GM20000 (cell line): ENCODE measurements at regions not wholly inside any gene's neighbourhood (a gene's known extent, or its start where the extent isn't known, plus 50 kb on each side); places are given as distances from the start of the nearest gene placed in this dataset.
"Not testable (repeated sequence)": the region's sequence is repeated elsewhere in the genome, so short reads cannot be mapped to it uniquely, and the experiment has no call there.

Source experiments
- DNase-seq: peaks from one replicate; pipeline ENCODE4 v3.0.0; 2012; ENCODE audit warnings: low spot score
- CTCF ChIP-seq: IDR thresholded peaks from 2 replicates; pipeline ENCODE4 v1.5.1; 2012; ENCODE audit warnings: mild to moderate bottlenecking, control low read depth; ENCODE audit errors: extremely low read depth, missing control alignments

GRCh38 chr17:27951872-27952271, 58.7 kb upstream of the LYRM9 start:
- DNase-seq, result no peak
- TF ChIP-seq CTCF, result no peak

- no peak for TF ChIP-seq CTCF
- no peak for DNase-seq
These were observed 59.2 kb upstream of the LYRM9 start for GRCh38 chr17:27952366-27952765.

GRCh38 chr17:27954548-27955495, 61.7 kb upstream of the LYRM9 start:
- no peak for DNase-seq
- no peak for TF ChIP-seq CTCF

- TF ChIP-seq CTCF, result no peak
- DNase-seq, result no peak
These were observed 63.7 kb upstream of the LYRM9 start for GRCh38 chr17:27956601-27957445.

GRCh38 chr17:27957446-27957793, 64.3 kb upstream of the LYRM9 start:
- DNase-seq, result not testable (repeated sequence)

- no peak for DNase-seq
- TF ChIP-seq CTCF, result no peak
These were observed 65.7 kb upstream of the LYRM9 start for GRCh38 chr17:27958708-27959381.

GRCh38 chr17:27959382-27959709, 66.2 kb upstream of the LYRM9 start:
- no peak for DNase-seq
- no peak for TF ChIP-seq CTCF
